Lung (tissue), 11 donors: ENCODE measurements at regions not wholly inside any gene's neighbourhood (a gene's known extent, or its start where the extent isn't known, plus 50 kb on each side); places are given as distances from the start of the nearest gene placed in this dataset.

Experiments used
- ATAC-seq: fragments of 200-7000 bp; cut with Tn5 transposase; one replicate; pipeline ENCODE4 v1.9.1; 2020; ENCODE audit warnings: moderate number of reproducible peaks; ENCODE audit not compliant: insufficient read depth, low FRiP score
- DNase-seq, 3 donors: peaks; one replicate each; pipeline ENCODE4 v3.0.0-alpha.2; 2013 to 2017
- H3K27ac ChIP-seq, 2 donors: one replicate each; pipeline ENCODE4 v1.5.1; 2013; ENCODE audit warnings: mild to moderate bottlenecking in 2 of 2, moderate library complexity in 2 of 2, control low read depth in 1 of 2, inconsistent platforms in 1 of 2, low read depth in 1 of 2, low read length in 1 of 2
- H3K27me3 ChIP-seq, 3 donors: one replicate each; pipeline ENCODE4 v1.5.1; 2013; ENCODE audit warnings: low read length in 2 of 3; ENCODE audit not compliant: control insufficient read depth in 3 of 3, insufficient read depth in 3 of 3
- H3K36me3 ChIP-seq, 4 donors: one replicate each; pipeline ENCODE4 v1.5.1; 2013; ENCODE audit warnings: low read length in 4 of 4, mild to moderate bottlenecking in 1 of 4, moderate library complexity in 1 of 4; ENCODE audit not compliant: control insufficient read depth in 4 of 4, insufficient read depth in 4 of 4
- H3K4me1 ChIP-seq, 5 donors: one replicate each; pipeline ENCODE4 v1.5.1; 2013; ENCODE audit warnings: low read length in 5 of 5, mild to moderate bottlenecking in 2 of 5, moderate library complexity in 1 of 5; ENCODE audit not compliant: control insufficient read depth in 5 of 5, insufficient read depth in 5 of 5
- H3K4me3 ChIP-seq: one replicate; pipeline ENCODE4 v1.5.1; 2013; ENCODE audit warnings: mild to moderate bottlenecking, control low read depth, moderate library complexity
- H3K9ac ChIP-seq, 2 donors: one replicate each; pipeline ENCODE4 v1.5.1; 2013; ENCODE audit warnings: low read length in 2 of 2, control low read depth in 1 of 2; ENCODE audit not compliant: insufficient read depth in 1 of 2
- H3K9me3 ChIP-seq, 4 donors: one replicate each; pipeline ENCODE4 v1.5.1; 2013; ENCODE audit warnings: low read length in 3 of 4, mild to moderate bottlenecking in 1 of 4, moderate library complexity in 1 of 4; ENCODE audit not compliant: control insufficient read depth in 4 of 4, insufficient read depth in 3 of 4
- WGBS, 2 donors: extraction: QIAGEN DNeasy Blood & Tissue Kit; methylation state at CpG; one replicate each; pipeline ENCODE4 v1.1.7; 2013; 5-methylcytosine and 5-hydroxymethylcytosine counted together
- TF ChIP-seq, protein P1 (sequence below): IDR thresholded peaks from 2 replicates; pipeline ENCODE4 v1.5.1; 2012; ENCODE audit warnings: mild to moderate bottlenecking; ENCODE audit errors: control extremely low read depth, extremely low read depth
- donor health status: control.
- donor health status: control.
- donor health status: Bipolar disorder and iron deficiency.
- donor health status: healthy.
- donor health status: DM: yes; HTN: yes; CAD: no.

DNA sequence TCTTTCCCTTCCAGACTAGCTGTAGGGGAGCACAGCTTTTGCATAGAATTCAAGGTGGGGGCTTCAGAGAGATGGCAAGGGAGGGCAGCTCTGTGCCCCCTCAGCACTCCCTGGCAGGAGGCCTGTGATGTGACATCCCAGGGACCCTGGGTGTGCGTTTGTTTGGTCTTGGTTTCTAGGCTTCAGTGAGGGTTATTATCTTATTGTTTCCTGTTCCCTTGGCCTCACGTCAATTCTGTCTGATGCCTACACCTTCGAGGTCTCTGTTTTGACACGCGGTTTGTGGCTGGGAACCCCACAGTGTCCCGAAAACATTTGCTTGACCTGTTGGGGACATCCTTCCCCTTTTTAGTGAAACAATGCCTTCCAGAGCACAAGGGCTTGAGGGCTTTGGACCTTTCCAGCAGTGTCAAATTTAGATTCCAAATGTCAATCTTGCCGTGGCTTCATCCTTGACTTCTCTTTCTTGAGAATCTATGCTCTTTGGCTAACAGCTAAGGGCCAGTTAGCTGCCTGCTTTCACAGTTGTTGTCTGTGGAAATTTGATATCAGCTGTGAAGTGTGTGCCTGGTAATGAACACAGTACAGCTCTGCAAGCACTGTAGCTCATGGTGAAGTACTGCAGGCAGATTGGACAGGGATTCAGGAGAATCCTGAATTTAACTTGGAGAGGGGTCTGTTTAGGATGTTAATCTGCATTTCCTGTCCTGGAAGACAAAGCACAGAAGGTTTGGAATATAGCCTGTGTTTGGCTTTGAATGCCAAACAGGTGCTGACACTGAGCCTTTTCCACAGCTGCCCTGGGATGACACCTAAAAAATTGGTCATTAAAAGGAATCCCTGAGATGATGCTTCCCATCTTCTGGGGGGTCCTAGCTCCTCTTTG lies 108.2 kb upstream of the CXCR4 start:
- Histone ChIP-seq H3K9ac (no peak overlapping the region), H3K9me3 (no peaks in the 10 kb centered on the region), H3K27ac (no peak overlapping the region), H3K36me3 (no peaks in the 10 kb centered on the region), H3K4me3 (no peak overlapping the region), H3K27me3 (no peaks in the 10 kb centered on the region), H3K4me1 (peaks cover 0 to 3% (median 0%) of the 10 kb centered on the region in 5 donors)
- ATAC-seq (no peak), DNase-seq (no peak)
- TF ChIP-seq, protein P1, sequence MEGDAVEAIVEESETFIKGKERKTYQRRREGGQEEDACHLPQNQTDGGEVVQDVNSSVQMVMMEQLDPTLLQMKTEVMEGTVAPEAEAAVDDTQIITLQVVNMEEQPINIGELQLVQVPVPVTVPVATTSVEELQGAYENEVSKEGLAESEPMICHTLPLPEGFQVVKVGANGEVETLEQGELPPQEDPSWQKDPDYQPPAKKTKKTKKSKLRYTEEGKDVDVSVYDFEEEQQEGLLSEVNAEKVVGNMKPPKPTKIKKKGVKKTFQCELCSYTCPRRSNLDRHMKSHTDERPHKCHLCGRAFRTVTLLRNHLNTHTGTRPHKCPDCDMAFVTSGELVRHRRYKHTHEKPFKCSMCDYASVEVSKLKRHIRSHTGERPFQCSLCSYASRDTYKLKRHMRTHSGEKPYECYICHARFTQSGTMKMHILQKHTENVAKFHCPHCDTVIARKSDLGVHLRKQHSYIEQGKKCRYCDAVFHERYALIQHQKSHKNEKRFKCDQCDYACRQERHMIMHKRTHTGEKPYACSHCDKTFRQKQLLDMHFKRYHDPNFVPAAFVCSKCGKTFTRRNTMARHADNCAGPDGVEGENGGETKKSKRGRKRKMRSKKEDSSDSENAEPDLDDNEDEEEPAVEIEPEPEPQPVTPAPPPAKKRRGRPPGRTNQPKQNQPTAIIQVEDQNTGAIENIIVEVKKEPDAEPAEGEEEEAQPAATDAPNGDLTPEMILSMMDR = no peak
- WGBS, 2 donors = 19 to 29% methylated on average over 7 of the region's 7 CpGs

DNA sequence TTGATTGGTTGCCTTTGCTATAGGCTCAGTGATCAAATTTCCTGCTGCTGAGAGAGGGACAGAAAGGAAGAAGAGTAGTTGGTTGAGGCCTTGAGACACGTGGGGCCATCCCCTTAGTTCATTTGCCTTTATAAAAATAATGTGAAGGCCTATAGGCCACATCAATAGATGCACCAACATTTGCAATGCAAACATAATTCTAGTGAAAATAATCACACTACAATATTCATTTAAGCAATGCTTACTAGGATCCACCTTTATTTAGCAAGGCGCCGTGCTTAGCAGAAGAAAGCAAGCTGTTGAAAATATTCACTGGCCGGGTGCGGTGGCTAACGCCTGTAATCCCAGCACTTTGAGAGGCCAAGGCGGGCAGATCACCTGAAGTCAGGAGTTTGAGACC lies 105.3 kb upstream of the CXCR4 start:
- Histone ChIP-seq H3K4me3 (no peak overlapping the region), H3K27me3 (peaks cover 0 to 7% (median 3%) of the 10 kb centered on the region in 3 donors), H3K9me3 (no peaks in the 10 kb centered on the region), H3K9ac (no peak overlapping the region), H3K36me3 (no peaks in the 10 kb centered on the region), H3K4me1 (peaks cover 0 to 2% (median 0%) of the 10 kb centered on the region in 5 donors), H3K27ac (no peak overlapping the region)
- no peak for ATAC-seq
- 90 to 91% methylated on average over 7 of the region's 7 CpGs for WGBS, 2 donors
- DNase-seq = no peak
- TF ChIP-seq, protein P1 = no peak

DNA sequence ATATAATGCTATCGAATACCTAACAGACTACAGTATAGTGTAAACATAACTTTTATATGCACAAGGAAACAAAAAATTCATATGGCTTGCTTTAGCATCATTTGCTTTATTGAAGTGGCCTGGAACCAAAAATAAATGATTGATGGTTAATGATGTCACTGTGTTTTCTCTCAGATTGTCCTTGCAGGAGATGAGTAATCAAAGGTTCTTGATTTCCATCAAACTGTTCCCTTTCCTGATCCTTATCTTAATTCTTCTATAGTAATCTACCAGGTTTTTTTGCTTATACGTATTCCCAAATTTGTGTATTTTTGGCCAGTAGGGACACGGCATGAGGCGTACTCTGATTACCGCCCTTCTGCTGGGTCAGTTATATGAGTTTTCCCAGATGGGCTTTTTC lies 104.9 kb upstream of the CXCR4 start:
- Histone ChIP-seq H3K9ac (no peak overlapping the region), H3K4me1 (peaks cover 0 to 2% (median 0%) of the 10 kb centered on the region in 5 donors), H3K4me3 (no peak overlapping the region), H3K27ac (no peak overlapping the region), H3K36me3 (no peaks in the 10 kb centered on the region), H3K9me3 (no peaks in the 10 kb centered on the region), H3K27me3 (peaks cover 0 to 9% (median 3%) of the 10 kb centered on the region in 3 donors)
- DNase-seq (no peak), ATAC-seq (no peak)
- 75 to 76% methylated on average over 5 of the region's 5 CpGs for WGBS, 2 donors
- TF ChIP-seq, protein P1 = no peak
